GM19438 (cell line): ENCODE measurements at regions not wholly inside any gene's neighbourhood (a gene's known extent, or its start where the extent isn't known, plus 50 kb on each side); places are given as distances from the start of the nearest gene placed in this dataset.
"Not testable (repeated sequence)": the region's sequence is repeated elsewhere in the genome, so short reads cannot be mapped to it uniquely, and the experiment has no call there.

Experiments
- ATAC-seq: cut with Tn5 transposase; IDR thresholded peaks from one replicate; pipeline ENCODE4 v1.9.1; 2021; ENCODE audit warnings: low read depth; ENCODE audit not compliant: unreplicated experiment

- ATAC-seq = no peak
Observed at GRCh38 chr10:28137907-28138880, 139.3 kb upstream of the ODAD2 start.

GRCh38 chr10:28135258-28135657, 136.4 kb upstream of the ODAD2 start:
- no peak for ATAC-seq

- ATAC-seq = no peak
Observed at GRCh38 chr10:28130267-28130666, 131.4 kb upstream of the ODAD2 start.

GRCh38 chr10:28127881-28128280, 129.0 kb upstream of the ODAD2 start:
- ATAC-seq = no peak

GRCh38 chr10:28125701-28126100, 126.8 kb upstream of the ODAD2 start:
- no peak for ATAC-seq

- no peak for ATAC-seq
Observed at GRCh38 chr10:28120795-28121194, 121.9 kb upstream of the ODAD2 start.

GRCh38 chr10:28120043-28120749, 121.3 kb upstream of the ODAD2 start:
- no peak for ATAC-seq

GRCh38 chr10:28118985-28119628, 120.2 kb upstream of the ODAD2 start:
- no peak for ATAC-seq

GRCh38 chr10:28113202-28113601, 114.3 kb upstream of the ODAD2 start:
- no peak for ATAC-seq

- no peak for ATAC-seq
Observed at GRCh38 chr10:28111712-28112111, 112.8 kb upstream of the ODAD2 start.

- ATAC-seq = no peak
Observed at GRCh38 chr10:28105561-28105960, 106.7 kb upstream of the ODAD2 start.

- ATAC-seq = no peak
Observed at GRCh38 chr10:28097633-28098032, 98.8 kb upstream of the ODAD2 start.

- no peak for ATAC-seq
Observed at GRCh38 chr10:28095791-28096378, 97.0 kb upstream of the ODAD2 start.

GRCh38 chr10:28094121-28094520, 95.2 kb upstream of the ODAD2 start:
- ATAC-seq = no peak

GRCh38 chr10:28091913-28092312, 93.0 kb upstream of the ODAD2 start:
- no peak for ATAC-seq

- no peak for ATAC-seq
Observed at GRCh38 chr10:28090506-28090905, 91.6 kb upstream of the ODAD2 start.

GRCh38 chr10:28089467-28089866, 90.6 kb upstream of the ODAD2 start:
- ATAC-seq = no peak

GRCh38 chr10:28087661-28088351, 88.9 kb upstream of the ODAD2 start:
- no peak for ATAC-seq

- not testable (repeated sequence) for ATAC-seq
Observed at GRCh38 chr10:28085760-28086159, 86.9 kb upstream of the ODAD2 start.

- ATAC-seq = no peak
Observed at GRCh38 chr10:28082885-28083284, 84.0 kb upstream of the ODAD2 start.
